HFF-Myc (cell line): ENCODE measurements at regions not wholly inside any gene's neighbourhood (a gene's known extent, or its start where the extent isn't known, plus 50 kb on each side); places are given as distances from the start of the nearest gene placed in this dataset.

ENCODE experiments used
- DNase-seq: peaks from one replicate; pipeline ENCODE4 v3.0.0-alpha.2; 2011; ENCODE audit warnings: low read depth; ENCODE audit errors: extremely low read depth
- H3K4me3 ChIP-seq: replicated peaks from 2 replicates; pipeline ENCODE4 v1.5.1; 2011; ENCODE audit warnings: low read depth, mild to moderate bottlenecking, control low read depth, low read length
- TF ChIP-seq, protein P1 (sequence below): IDR thresholded peaks from 2 replicates; pipeline ENCODE4 v1.5.1; 2012; ENCODE audit warnings: mild to moderate bottlenecking, low read depth, low read length, control low read depth; ENCODE audit errors: missing control alignments

DNA sequence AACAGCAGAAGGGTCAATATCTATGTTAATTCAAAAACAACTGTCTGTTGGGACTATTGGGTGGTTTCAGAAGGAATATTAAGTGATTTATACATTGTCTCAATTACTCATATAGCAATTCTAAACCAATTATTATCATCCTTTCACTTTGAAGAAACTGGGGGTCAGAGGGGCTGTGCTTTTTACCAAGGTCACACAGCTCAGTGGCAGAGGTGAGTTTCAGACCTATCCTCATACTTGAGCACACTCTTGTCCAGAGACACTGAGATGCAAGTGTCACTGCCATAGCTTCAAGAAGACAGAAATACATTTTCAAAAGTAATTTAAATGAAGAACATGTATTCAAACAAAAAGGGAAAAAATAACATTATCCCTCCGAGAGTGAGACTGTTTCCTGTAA lies 195.3 kb downstream of the ARL4A start:
- no peak for DNase-seq
- TF ChIP-seq, protein P1, sequence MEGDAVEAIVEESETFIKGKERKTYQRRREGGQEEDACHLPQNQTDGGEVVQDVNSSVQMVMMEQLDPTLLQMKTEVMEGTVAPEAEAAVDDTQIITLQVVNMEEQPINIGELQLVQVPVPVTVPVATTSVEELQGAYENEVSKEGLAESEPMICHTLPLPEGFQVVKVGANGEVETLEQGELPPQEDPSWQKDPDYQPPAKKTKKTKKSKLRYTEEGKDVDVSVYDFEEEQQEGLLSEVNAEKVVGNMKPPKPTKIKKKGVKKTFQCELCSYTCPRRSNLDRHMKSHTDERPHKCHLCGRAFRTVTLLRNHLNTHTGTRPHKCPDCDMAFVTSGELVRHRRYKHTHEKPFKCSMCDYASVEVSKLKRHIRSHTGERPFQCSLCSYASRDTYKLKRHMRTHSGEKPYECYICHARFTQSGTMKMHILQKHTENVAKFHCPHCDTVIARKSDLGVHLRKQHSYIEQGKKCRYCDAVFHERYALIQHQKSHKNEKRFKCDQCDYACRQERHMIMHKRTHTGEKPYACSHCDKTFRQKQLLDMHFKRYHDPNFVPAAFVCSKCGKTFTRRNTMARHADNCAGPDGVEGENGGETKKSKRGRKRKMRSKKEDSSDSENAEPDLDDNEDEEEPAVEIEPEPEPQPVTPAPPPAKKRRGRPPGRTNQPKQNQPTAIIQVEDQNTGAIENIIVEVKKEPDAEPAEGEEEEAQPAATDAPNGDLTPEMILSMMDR: no peak
- no peak overlapping the region for H3K4me3 ChIP-seq

DNA sequence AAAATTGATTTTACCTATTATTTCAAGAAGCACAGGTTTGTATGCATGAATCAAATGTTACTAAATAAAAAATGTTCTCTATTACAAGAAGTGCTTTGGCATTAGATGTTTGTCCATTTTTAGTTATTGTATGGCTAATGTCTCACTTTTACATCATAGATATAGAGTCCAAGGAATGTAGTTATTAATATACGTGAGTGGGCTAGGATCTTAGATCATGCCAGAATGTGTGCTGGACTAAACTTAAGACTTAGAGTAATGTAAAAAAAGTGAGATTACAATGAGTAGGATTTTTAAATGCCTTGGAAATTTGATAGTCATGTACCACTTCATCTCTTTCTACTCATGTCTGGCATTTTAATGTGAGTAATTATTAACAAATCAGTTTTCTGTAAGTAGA lies 196.6 kb downstream of the ARL4A start:
- DNase-seq: no peak
- no peak overlapping the region for H3K4me3 ChIP-seq
- TF ChIP-seq, protein P1: no peak

DNA sequence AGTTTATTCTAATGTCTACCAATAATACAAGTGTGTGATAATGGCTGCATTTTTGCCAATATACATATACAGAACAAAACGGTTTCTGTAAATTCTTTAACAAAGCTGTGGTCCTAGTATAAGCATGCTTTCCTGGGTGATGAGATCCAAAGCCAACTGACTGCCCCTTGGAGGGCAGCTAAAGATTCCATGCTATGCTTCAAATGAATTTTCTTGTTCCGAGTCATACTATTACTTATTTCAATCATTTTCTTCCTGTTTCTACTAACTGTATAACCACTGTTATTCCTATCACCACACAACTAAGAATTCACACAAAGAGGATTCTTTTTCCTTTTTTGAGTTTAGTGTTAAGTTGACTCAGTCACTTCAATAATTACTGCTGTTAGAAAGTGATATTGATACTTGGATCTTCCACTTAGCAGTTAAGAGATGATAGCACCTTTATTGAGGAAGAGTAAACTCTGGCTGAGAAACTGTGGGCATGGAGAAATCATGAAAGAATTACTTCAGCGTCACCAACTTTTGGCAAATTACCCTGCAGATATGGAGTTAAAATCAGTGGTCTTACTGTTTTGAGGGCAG lies 197.5 kb downstream of the ARL4A start:
- TF ChIP-seq, protein P1: no peak
- DNase-seq: no peak
- H3K4me3 ChIP-seq: no peak overlapping the region

DNA sequence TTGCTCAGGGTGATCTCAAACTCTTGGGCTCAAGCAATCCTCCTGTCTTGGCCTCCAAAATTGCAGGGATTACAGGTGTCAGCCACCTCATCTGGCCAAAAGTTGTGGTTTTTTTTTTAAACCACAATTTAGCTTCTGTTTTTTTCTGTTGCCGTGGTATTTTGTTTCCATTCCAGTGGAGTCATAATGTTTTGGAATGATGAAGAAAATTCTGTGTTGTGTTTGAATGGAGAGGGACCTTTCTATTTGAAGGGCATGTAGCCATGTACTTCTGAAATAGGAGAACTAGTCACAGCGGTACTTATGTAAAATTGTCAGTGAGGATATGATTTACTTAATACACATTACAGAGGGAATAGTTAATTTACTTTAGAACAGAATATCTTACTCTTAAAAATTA lies 201.3 kb downstream of the ARL4A start:
- no peak overlapping the region for H3K4me3 ChIP-seq
- no peak for DNase-seq
- TF ChIP-seq, protein P1: no peak

DNA sequence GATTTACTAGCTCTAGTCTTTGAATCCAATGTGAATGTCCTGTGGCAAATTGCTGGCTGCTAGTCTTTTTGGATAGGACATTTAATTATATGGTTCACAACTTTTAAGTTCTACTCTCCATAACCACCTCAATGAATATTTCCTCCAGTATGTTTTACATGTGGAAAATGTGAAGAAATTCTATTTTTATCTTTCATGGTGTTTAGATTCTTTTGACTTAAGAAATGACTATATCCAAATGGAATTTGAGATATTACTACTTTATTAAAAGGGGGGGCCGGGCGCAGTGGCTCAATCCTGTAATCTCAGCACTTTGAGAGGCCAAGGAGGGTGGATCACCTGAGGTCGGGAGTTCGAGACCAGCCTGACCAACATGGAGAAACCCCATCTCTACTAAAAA lies 202.0 kb downstream of the ARL4A start:
- DNase-seq: no peak
- TF ChIP-seq, protein P1: no peak

DNA sequence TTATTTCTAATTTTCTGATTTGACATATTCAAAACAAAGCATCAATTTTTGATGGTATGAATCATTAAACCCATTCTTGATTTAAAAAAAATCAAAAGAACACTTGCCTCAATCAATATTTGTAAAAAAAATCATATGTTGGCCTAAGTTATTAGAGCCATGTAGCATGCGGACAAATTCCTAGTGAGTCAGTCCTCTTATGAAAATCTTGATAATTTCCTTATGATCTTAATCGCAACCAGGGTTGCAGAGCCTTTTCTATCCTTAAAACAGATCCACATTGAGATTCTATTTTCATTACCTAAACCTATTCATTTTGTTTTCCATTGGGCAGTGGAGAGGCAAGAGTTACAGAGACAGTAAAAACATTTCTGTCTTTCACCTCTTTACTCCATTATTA lies 203.2 kb downstream of the ARL4A start:
- TF ChIP-seq, protein P1: no peak

More for the DNA sequence above, 202.0 kb downstream of the ARL4A start:
- H3K4me3 ChIP-seq: no peak overlapping the region

DNA sequence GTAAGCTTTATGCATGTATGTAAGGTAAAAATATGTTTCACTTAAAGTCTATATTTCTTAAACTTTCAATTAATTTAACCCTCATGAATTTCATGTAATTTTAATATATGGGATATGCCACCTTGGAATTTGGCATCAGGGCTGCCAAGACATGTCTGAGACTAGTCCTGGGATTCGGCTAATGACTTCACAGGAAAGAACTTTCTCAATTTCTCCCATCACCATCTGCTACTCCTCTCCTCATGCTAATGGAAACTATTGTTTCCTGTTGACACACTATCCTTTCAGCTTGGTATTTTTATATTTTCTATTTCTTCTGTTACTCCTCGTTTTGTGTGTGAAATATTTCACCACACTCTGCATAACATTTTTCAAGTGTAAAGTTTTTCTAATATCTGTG lies 205.9 kb downstream of the ARL4A start:
- DNase-seq: no peak
- H3K4me3 ChIP-seq: no peak overlapping the region
- TF ChIP-seq, protein P1: no peak

More for the DNA sequence above, 203.2 kb downstream of the ARL4A start:
- H3K4me3 ChIP-seq: no peak overlapping the region
- DNase-seq: no peak
